ENCODE measurements at regions not wholly inside any gene's neighbourhood (a gene's known extent, or its start where the extent isn't known, plus 50 kb on each side); places are given as distances from the start of the nearest gene placed in this dataset.

DNA sequence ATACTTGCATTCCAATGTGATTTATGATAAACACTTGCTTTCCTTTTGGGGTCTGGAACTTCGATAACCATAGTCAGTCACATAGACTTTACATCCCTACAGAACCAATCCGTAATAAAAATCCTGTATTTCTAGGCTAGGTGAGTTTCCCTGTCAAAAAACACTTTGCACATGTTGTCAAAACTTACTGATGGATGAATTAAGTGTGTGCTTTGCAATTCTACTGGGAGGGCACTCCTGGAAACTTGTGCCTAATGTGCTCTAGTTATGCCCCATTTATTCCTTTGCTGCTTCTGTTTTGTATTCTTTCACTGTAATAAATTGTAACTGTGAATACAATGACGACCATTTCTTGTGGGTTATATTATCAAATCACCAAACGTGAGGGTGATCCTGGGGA is 684.8 kb upstream of the PCDH15 start:
- intact Hi-C loops (cut with DNase I), result no loop called here
- H3K27ac ChIP-seq, result no peak overlapping the region
- TF ChIP-seq POLR2A (IDR thresholded peaks at IDR 0.05) (no peak), POLR2AphosphoS5 (IDR thresholded peaks at IDR 0.05; ENCODE audit: insufficient read depth in 1 of 2, low read depth in 1 of 2) (no peak)
- TF ChIP-seq, protein P1, sequence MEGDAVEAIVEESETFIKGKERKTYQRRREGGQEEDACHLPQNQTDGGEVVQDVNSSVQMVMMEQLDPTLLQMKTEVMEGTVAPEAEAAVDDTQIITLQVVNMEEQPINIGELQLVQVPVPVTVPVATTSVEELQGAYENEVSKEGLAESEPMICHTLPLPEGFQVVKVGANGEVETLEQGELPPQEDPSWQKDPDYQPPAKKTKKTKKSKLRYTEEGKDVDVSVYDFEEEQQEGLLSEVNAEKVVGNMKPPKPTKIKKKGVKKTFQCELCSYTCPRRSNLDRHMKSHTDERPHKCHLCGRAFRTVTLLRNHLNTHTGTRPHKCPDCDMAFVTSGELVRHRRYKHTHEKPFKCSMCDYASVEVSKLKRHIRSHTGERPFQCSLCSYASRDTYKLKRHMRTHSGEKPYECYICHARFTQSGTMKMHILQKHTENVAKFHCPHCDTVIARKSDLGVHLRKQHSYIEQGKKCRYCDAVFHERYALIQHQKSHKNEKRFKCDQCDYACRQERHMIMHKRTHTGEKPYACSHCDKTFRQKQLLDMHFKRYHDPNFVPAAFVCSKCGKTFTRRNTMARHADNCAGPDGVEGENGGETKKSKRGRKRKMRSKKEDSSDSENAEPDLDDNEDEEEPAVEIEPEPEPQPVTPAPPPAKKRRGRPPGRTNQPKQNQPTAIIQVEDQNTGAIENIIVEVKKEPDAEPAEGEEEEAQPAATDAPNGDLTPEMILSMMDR (IDR thresholded peaks at IDR 0.05), result no peak
- H3K36me3 ChIP-seq, result no peaks in the 10 kb centered on the region
- DNase-seq (ENCODE audit: extremely low spot score in 2 of 2), result no peak
- H3K4me3 ChIP-seq, result no peak overlapping the region
- H3K4me1 ChIP-seq, result no peaks in the 10 kb centered on the region
- H3K27me3 ChIP-seq, result no peaks in the 10 kb centered on the region
- no peaks in the 10 kb centered on the region for H3K9me3 ChIP-seq

GRCh38 chr10:55476129-55476528 is 675.1 kb upstream of the PCDH15 start:
- no peaks in the 10 kb centered on the region for H3K9me3 ChIP-seq
- TF ChIP-seq POLR2AphosphoS5 (IDR thresholded peaks at IDR 0.05; ENCODE audit: insufficient read depth in 1 of 2, low read depth in 1 of 2), result no peak
- TF ChIP-seq POLR2A (IDR thresholded peaks at IDR 0.05), result no peak
- no peaks in the 10 kb centered on the region for H3K4me1 ChIP-seq
- H3K4me3 ChIP-seq, result no peak overlapping the region
- no peak overlapping the region for H3K27ac ChIP-seq
- no peaks in the 10 kb centered on the region for H3K36me3 ChIP-seq
- DNase-seq (ENCODE audit: extremely low spot score in 2 of 2), result no peak
- no peaks in the 10 kb centered on the region for H3K27me3 ChIP-seq
- intact Hi-C loops (cut with DNase I), result no loop called here

- H3K9me3 ChIP-seq, result no peaks in the 10 kb centered on the region
Observed at GRCh38 chr10:55474258-55474657, 673.2 kb upstream of the PCDH15 start.

DNA sequence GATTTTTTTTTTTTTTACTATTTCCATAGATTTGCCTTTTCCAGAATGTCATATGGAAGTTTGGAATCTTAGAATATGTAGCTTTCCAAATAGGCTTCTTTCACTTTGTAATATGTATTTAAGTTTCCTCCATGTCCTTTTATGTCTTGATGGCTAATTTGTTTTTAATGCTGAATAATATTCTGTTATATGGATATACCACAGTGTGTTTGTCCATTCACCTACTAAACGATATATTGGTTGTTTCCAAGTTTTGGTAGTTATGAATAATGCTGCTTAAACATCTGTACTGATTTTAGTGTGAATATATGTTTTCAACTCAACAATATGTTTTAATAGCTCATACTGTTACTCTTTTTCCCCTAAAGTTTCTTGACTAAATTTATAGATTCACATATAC is 669.8 kb upstream of the PCDH15 start:
- TF ChIP-seq, protein P1 (IDR thresholded peaks at IDR 0.05), result no peak
- TF ChIP-seq POLR2A (IDR thresholded peaks at IDR 0.05) (no peak), POLR2AphosphoS5 (IDR thresholded peaks at IDR 0.05; ENCODE audit: insufficient read depth in 1 of 2, low read depth in 1 of 2) (no peak)
- H3K27me3 ChIP-seq, result no peaks in the 10 kb centered on the region
- intact Hi-C loops (cut with DNase I), result no loop called here
- no peaks in the 10 kb centered on the region for H3K36me3 ChIP-seq
- no peak for DNase-seq (ENCODE audit: extremely low spot score in 2 of 2)
- no peaks in the 10 kb centered on the region for H3K9me3 ChIP-seq
- no peak overlapping the region for H3K4me3 ChIP-seq
- no peaks in the 10 kb centered on the region for H3K4me1 ChIP-seq
- H3K27ac ChIP-seq, result no peak overlapping the region

More at GRCh38 chr10:55474258-55474657, 673.2 kb upstream of the PCDH15 start:
- intact Hi-C loops (cut with DNase I), result no loop called here
- Histone ChIP-seq H3K36me3 (no peaks in the 10 kb centered on the region), H3K27ac (no peak overlapping the region), H3K27me3 (no peaks in the 10 kb centered on the region), H3K4me1 (no peaks in the 10 kb centered on the region), H3K4me3 (no peak overlapping the region)
- DNase-seq (ENCODE audit: extremely low spot score in 2 of 2), result no peak
- no peak for TF ChIP-seq POLR2A (IDR thresholded peaks at IDR 0.05)
- TF ChIP-seq, protein P1 (IDR thresholded peaks at IDR 0.05), result no peak
- no peak for TF ChIP-seq POLR2AphosphoS5 (IDR thresholded peaks at IDR 0.05; ENCODE audit: insufficient read depth in 1 of 2, low read depth in 1 of 2)

GRCh38 chr10:55466806-55467504 is 665.9 kb upstream of the PCDH15 start:
- H3K4me3 ChIP-seq, result no peak overlapping the region
- no peaks in the 10 kb centered on the region for H3K4me1 ChIP-seq
- H3K27me3 ChIP-seq, result no peaks in the 10 kb centered on the region
- no peaks in the 10 kb centered on the region for H3K9me3 ChIP-seq
- H3K27ac ChIP-seq, result peak overlapping the region; percentile 15
- TF ChIP-seq, protein P1 (IDR thresholded peaks at IDR 0.05), result no peak
- peak in 1 of 2 donors; percentile 44 for TF ChIP-seq POLR2AphosphoS5 (IDR thresholded peaks at IDR 0.05; ENCODE audit: insufficient read depth in 1 of 2, low read depth in 1 of 2)
- no peaks in the 10 kb centered on the region for H3K36me3 ChIP-seq
- DNase-seq (ENCODE audit: extremely low spot score in 2 of 2), result no peak
- intact Hi-C loops (cut with DNase I), result no loop called here

Data from vagina (tissue), 2 donors.